HL-60 (cell line): ENCODE measurements at regions not wholly inside any gene's neighbourhood (a gene's known extent, or its start where the extent isn't known, plus 50 kb on each side); places are given as distances from the start of the nearest gene placed in this dataset.

Experiments used
- CTCF ChIP-seq: IDR thresholded peaks from one replicate; pipeline ENCODE4 v1.5.1; 2011; ENCODE audit warnings: low read length, control low read depth, inconsistent platforms; ENCODE audit not compliant: insufficient read depth
- POLR2AphosphoS5 ChIP-seq: IDR thresholded peaks from 2 replicates; pipeline ENCODE4 v1.6.1; 2012; ENCODE audit warnings: low read depth

GRCh38 chr4:102430461-102430910 lies 70.7 kb upstream of the NFKB1 start:
- TF ChIP-seq CTCF (no peak), POLR2AphosphoS5 (no peak)
